B cell (primary cell): ENCODE measurements at regions not wholly inside any gene's neighbourhood (a gene's known extent, or its start where the extent isn't known, plus 50 kb on each side); places are given as distances from the start of the nearest gene placed in this dataset.

ENCODE experiments used
- ATAC-seq: fragments of 200-7000 bp; cut with Tn5 transposase; one replicate; pipeline ENCODE4 v1.10.0; 2021; ENCODE audit warnings: low read depth, mild to moderate bottlenecking, moderate number of reproducible peaks, moderate library complexity
- CTCF ChIA-PET: fragments of 350-600 bp; sonication (Branson Sonifier 250); formaldehyde crosslinking; loops from one replicate; lab custom pipeline; 2021; ENCODE audit warnings: antibody characterized with exemption, inconsistent platforms; lab: Charles Lee
- POLR2A ChIA-PET: fragments of 350-600 bp; sonication (Branson Sonifier 250); formaldehyde crosslinking; loops from one replicate; lab custom pipeline; 2021; ENCODE audit warnings: antibody characterized with exemption; lab: Charles Lee
- DNase-seq: peaks from one replicate; pipeline ENCODE4 v3.0.0; 2013
- H2AFZ ChIP-seq: 2 replicates; pipeline ENCODE4 v1.6.1; 2012; ENCODE audit warnings: mild to moderate bottlenecking, low read depth, low read length; ENCODE audit not compliant: insufficient read depth, poor library complexity, severe bottlenecking
- H3K27ac ChIP-seq, 2 donors: 1 replicate in 1 of 2; 2 replicates in 1 of 2; pipeline ENCODE4 v1.5.1; 2012 to 2013; ENCODE audit warnings: low read length in 2 of 2, mild to moderate bottlenecking in 2 of 2, moderate library complexity in 1 of 2
- H3K27me3 ChIP-seq, 4 experiments: fragments of 200-600 bp in 1 of 4; sonication (generic) in 1 of 4; replicated peaks in 1 of 4; 1 replicate in 2 of 4; 2 replicates in 2 of 4; pipeline versions ENCODE4 v1.6.1 to v1.7.0; 2013 to 2016; ENCODE audit warnings: low read length in 3 of 4, mild to moderate bottlenecking in 2 of 4, mixed read lengths in 1 of 4, moderate library complexity in 1 of 4; ENCODE audit not compliant: insufficient read depth in 4 of 4, control insufficient read depth in 3 of 4; ENCODE audit errors: control extremely low read depth in 1 of 4
- H3K36me3 ChIP-seq, 2 experiments: replicated peaks in 1 of 2; 1 replicate in 1 of 2; 2 replicates in 1 of 2; pipeline versions ENCODE4 v1.6.1 to v1.7.1; 2013; ENCODE audit warnings: low read length in 1 of 2; ENCODE audit not compliant: insufficient read depth in 2 of 2, control insufficient read depth in 1 of 2; ENCODE audit errors: control extremely low read depth in 1 of 2, extremely low read depth in 1 of 2
- H3K4me1 ChIP-seq, 2 donors: fragments of 200-600 bp in 1 of 2; sonication (generic) in 1 of 2; 1 replicate in 1 of 2; 2 replicates in 1 of 2; pipeline versions ENCODE4 v1.5.1 to v1.6.1; 2013 to 2017; ENCODE audit warnings: low read length in 2 of 2; ENCODE audit not compliant: control insufficient read depth in 2 of 2, insufficient read depth in 2 of 2
- H3K4me2 ChIP-seq: replicated peaks from 2 replicates; pipeline ENCODE3; 2012; ENCODE audit warnings: mild to moderate bottlenecking, low read depth, low read length; ENCODE audit not compliant: poor library complexity, severe bottlenecking
- H3K4me3 ChIP-seq, 5 experiments: fragments of 200-600 bp in 1 of 5; sonication (generic) in 1 of 5; 1 replicate in 3 of 5; 2 replicates in 2 of 5; pipeline versions ENCODE4 v1.5.1 to v1.7.0; 2011 to 2016; ENCODE audit warnings: low read length in 4 of 5, mild to moderate bottlenecking in 4 of 5, low read depth in 2 of 5, control low read depth in 1 of 5, moderate library complexity in 1 of 5; ENCODE audit not compliant: insufficient read depth in 1 of 5; ENCODE audit errors: control extremely low read depth in 1 of 5, extremely low read depth in 1 of 5
- H3K79me2 ChIP-seq: fragments of 200-600 bp; sonication (generic); one replicate; pipeline ENCODE4 v1.6.0; 2016; ENCODE audit warnings: low read length; ENCODE audit not compliant: control insufficient read depth, insufficient read depth
- H3K9ac ChIP-seq: fragments of 200-600 bp; sonication (generic); 2 replicates; pipeline ENCODE4 v1.6.1; 2017; ENCODE audit warnings: mild to moderate bottlenecking, low read length, moderate library complexity
- H3K9me3 ChIP-seq, 3 donors: one replicate each; pipeline versions ENCODE4 v1.6.1 to v1.7.1; 2013; ENCODE audit warnings: low read length in 2 of 3; ENCODE audit not compliant: control insufficient read depth in 2 of 3, insufficient read depth in 1 of 3; ENCODE audit errors: control extremely low read depth in 1 of 3
- H4K20me1 ChIP-seq: 2 replicates; pipeline ENCODE4 v1.6.0; 2012; ENCODE audit warnings: mild to moderate bottlenecking, low read length; ENCODE audit not compliant: insufficient read depth, control insufficient read depth, poor library complexity, severe bottlenecking
- H3K27ac Mint-ChIP-seq: one replicate; pipeline ENCODE4 v1.8.0; 2021; ENCODE audit warnings: mixed read lengths
- H3K27me3 Mint-ChIP-seq: one replicate; pipeline ENCODE4 v1.8.0; 2021; ENCODE audit warnings: mixed read lengths
- H3K4me1 Mint-ChIP-seq: one replicate; pipeline ENCODE4 v1.8.0; 2021; ENCODE audit warnings: mixed read lengths
- H3K4me3 Mint-ChIP-seq: one replicate; pipeline ENCODE4 v1.8.0; 2021; ENCODE audit warnings: mixed read lengths
- H3K9me3 Mint-ChIP-seq: one replicate; pipeline ENCODE4 v1.8.0; 2022; ENCODE audit warnings: mixed read lengths; ENCODE audit not compliant: insufficient read depth
- CTCF ChIP-seq: fragments of 200-600 bp; IDR thresholded peaks from one replicate; pipeline ENCODE4 v1.8.0; 2022; ENCODE audit warnings: antibody characterized with exemption, mild to moderate bottlenecking
- EZH2 ChIP-seq: IDR thresholded peaks from 2 replicates; pipeline ENCODE4 v1.6.1; 2012; ENCODE audit warnings: borderline replicate concordance, low read depth, mild to moderate bottlenecking, moderate library complexity, low read length; ENCODE audit not compliant: insufficient read depth, poor library complexity, severe bottlenecking
- WGBS: methylation state at CpG from one replicate; pipeline ENCODE4 v1.1.5; 2013; ENCODE audit warnings: missing lambda C conversion rate; ENCODE audit not compliant: insufficient coverage; 5-methylcytosine and 5-hydroxymethylcytosine counted together
- intact Hi-C: fragments of 100-400 bp; cut with micrococcal nuclease; formaldehyde crosslinking; loops from one replicate; pipeline ENCODE4 v1.10.0; 2022

GRCh38 chrX:79080141-79080540 is 64.3 kb upstream of the GPR174 start:
- TF ChIP-seq CTCF (no peak), EZH2 (no peak)
- WGBS, result no CpG with 5 or more reads among the region's 2 CpGs
- no peaks in the 10 kb centered on the region for H3K27me3 ChIP-seq
- no peak overlapping the region for H3K4me2 ChIP-seq
- no peak overlapping the region for H2AFZ ChIP-seq
- intact Hi-C loops, result loop anchor here (5.0 to 10.0 kb wide), 3 partner anchors 67 to 945 kb away; partner anchors contain the start of gene TAF9B
- H3K9me3 ChIP-seq, result no peaks in the 10 kb centered on the region
- ATAC-seq (no peak), DNase-seq (no peak)
- Mint-ChIP-seq H3K4me3 (no peak overlapping the region), H3K4me1 (peaks cover 10% of the 10 kb centered on the region), H3K9me3 (no peaks in the 10 kb centered on the region), H3K27me3 (no peaks in the 10 kb centered on the region), H3K27ac (no peak overlapping the region)
- no peaks in the 10 kb centered on the region for H4K20me1 ChIP-seq
- no peak overlapping the region for H3K9ac ChIP-seq
- H3K79me2 ChIP-seq, result no peaks in the 10 kb centered on the region
- ChIA-PET CTCF (interaction anchor here (0.7 to 5.5 kb wide), 3 partner anchors 190 to 524 kb away, joined by 3 to 39 read pairs (median 18); no protein-coding TSS in a partner anchor), POLR2A (no interaction called here)
- no peak overlapping the region for H3K4me3 ChIP-seq
- H3K4me1 ChIP-seq, result peaks cover 4 to 9% of the 10 kb centered on the region in 2 donors
- no peak overlapping the region for H3K27ac ChIP-seq
- H3K36me3 ChIP-seq, result no peaks in the 10 kb centered on the region

GRCh38 chrX:79081895-79082512 is 62.5 kb upstream of the GPR174 start:
- H3K4me3 ChIP-seq, result peak overlapping the region in 2 of 5 experiments; percentile 12 to 26

More at GRCh38 chrX:79081895-79082512, 62.5 kb upstream of the GPR174 start:
- Histone ChIP-seq H3K79me2 (no peaks in the 10 kb centered on the region), H3K27me3 (no peaks in the 10 kb centered on the region), H3K4me1 (peaks cover 4 to 9% of the 10 kb centered on the region in 2 donors), H3K27ac (peak overlapping the region in 1 of 2 donors; percentile 32), H3K36me3 (no peaks in the 10 kb centered on the region), H3K9me3 (no peaks in the 10 kb centered on the region), H4K20me1 (no peaks in the 10 kb centered on the region), H2AFZ (peak overlapping the region; percentile 64), H3K9ac (peak overlapping the region; percentile 30), H3K4me2 (peak overlapping the region; percentile 50)
- DNase-seq (peak; percentile 69), ATAC-seq (peak; percentile 78)
- peak overlapping the region; percentile 55 for H3K4me3 Mint-ChIP-seq
- TF ChIP-seq EZH2 (no peak), CTCF (peak; percentile 70)
- H3K27me3 Mint-ChIP-seq, result no peaks in the 10 kb centered on the region
- ChIA-PET POLR2A (interaction anchor here (1.1 kb wide), 1 partner anchor 977 kb away, joined by 3 read pairs; the partner anchor contains the start of gene PGK1), CTCF (interaction anchor here (0.7 to 5.5 kb wide), 23 partner anchors 9 to 957 kb away, joined by 3 to 39 read pairs (median 4); partner anchors contain the start of genes GPR174 and P2RY10)
- peak overlapping the region; percentile 51 for H3K27ac Mint-ChIP-seq
- WGBS, result no CpG with 5 or more reads among the region's 6 CpGs
- H3K4me1 Mint-ChIP-seq, result peaks cover 10% of the 10 kb centered on the region
- no peaks in the 10 kb centered on the region for H3K9me3 Mint-ChIP-seq
- intact Hi-C loops, result loop anchor here (1.0 to 10.0 kb wide), 6 partner anchors 65 to 947 kb away; partner anchors contain the start of gene TAF9B
